Amniotic stem cell (primary cell): ENCODE measurements at regions not wholly inside any gene's neighbourhood (a gene's known extent, or its start where the extent isn't known, plus 50 kb on each side); places are given as distances from the start of the nearest gene placed in this dataset.
"Not testable (repeated sequence)": the region's sequence is repeated elsewhere in the genome, so short reads cannot be mapped to it uniquely, and the experiment has no call there.

ENCODE experiments used
- DNase-seq: peaks from one replicate; lab custom pipeline; 2025; lab: John Stamatoyannopoulos, UW

DNA sequence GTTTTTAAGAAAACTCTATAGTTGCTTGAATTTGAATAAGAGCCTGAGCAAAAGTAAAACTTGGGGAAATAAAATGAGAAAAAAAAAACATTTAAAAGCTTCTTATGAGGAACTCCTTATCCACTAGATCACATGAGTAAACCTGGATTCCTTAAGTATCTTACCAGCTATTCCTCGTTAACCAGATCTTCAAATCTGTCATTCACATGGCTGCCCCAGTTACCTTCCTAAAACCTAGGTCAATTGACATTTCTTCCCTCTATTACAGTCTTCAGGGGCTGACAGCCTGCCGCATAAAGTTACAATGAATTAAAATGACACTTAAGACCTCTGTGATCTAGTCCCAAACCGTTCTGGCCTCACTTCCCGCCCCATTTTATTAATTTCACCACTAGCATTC is 583.6 kb downstream of the NR2F2 start:
- DNase-seq: no peak

DNA sequence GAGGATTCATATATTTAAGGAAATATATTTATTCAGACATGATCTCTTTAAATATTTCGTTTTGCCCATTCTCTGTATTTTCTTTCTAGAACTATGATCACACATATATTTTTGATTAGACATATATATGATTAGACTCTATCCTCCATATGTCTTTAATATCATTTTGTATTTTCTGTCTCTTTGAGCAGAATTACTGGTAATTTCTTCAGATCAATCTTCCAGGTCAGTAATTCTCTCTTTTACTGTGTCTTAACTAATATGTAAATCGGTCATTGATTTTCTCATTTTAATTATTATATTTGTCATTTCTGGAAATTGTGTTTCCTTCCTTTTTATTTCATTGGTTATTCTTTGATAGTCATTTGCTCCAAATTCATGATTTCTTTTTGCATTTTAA is 586.2 kb downstream of the NR2F2 start:
- DNase-seq: no peak

DNA sequence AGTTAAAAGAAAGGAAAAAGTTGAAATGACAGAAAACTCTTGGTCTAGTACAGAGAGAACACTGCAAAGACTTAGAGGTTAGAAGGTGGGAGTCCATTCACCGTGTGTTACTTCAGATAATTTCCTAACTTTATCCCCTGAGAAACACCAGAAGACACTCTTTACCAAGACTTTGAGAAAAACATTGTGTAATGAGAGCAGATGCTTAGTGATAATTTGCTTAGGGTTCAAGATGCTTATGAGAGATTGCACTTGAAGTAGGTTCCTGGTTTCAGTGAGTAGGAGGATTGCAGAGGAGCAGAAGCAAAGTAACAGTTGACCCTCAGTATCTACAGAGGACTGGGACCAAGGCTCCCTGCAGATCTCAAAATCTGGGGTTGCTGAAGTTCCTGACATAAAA is 594.1 kb downstream of the NR2F2 start:
- DNase-seq: no peak

DNA sequence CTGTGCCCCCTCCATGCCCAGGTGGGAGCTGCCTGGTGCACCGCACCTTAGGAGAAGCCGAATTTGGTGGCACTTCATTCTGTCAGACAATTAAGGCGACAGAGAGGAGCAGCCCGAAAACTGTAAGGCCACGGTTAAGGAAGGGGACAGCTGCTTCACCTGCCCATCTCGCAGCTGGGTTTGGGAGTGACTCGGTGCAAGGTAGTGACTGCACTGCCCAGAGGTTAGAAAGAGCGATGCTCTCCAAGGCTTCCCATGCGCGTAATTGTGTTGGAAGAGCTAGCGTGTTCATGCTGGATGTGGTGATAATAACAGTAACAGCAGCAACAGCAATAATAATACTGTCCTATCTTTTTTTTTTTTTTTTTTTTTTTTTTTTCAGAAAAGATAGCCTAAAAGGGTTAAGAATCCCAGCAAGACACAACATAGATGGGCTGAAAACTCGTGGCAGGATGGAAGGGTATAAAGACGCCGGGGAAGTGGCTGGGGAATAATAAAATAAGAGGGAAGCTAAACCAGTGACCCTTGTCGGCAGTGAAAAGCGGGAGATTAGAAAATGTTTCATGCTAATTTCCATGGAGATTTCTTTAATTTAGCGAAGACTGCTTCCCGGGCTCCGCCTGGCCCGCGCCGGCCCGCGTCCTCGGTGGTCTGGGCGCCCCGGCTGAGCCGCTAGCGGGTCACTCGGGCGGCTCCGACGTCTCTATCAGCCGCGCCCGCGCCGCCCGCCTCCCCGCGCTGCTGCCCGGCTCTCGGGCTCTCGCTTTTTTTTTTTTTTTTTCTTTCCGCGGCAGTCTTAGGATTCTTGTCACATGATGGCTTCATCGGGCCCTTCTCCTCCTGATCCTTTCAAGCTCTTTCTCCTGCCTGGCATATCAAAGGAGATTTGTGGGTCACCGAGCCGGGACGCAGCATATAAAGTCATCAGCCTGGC is 617.1 kb downstream of the NR2F2 start:
- no peak for DNase-seq

GRCh38 chr15:96948981-96949380 is 618.5 kb downstream of the NR2F2 start:
- no peak for DNase-seq

- no peak for DNase-seq
These were observed 628.2 kb downstream of the NR2F2 start for GRCh38 chr15:96958721-96959120.

- DNase-seq: no peak
These were observed 629.0 kb downstream of the NR2F2 start for GRCh38 chr15:96959501-96959900.

DNA sequence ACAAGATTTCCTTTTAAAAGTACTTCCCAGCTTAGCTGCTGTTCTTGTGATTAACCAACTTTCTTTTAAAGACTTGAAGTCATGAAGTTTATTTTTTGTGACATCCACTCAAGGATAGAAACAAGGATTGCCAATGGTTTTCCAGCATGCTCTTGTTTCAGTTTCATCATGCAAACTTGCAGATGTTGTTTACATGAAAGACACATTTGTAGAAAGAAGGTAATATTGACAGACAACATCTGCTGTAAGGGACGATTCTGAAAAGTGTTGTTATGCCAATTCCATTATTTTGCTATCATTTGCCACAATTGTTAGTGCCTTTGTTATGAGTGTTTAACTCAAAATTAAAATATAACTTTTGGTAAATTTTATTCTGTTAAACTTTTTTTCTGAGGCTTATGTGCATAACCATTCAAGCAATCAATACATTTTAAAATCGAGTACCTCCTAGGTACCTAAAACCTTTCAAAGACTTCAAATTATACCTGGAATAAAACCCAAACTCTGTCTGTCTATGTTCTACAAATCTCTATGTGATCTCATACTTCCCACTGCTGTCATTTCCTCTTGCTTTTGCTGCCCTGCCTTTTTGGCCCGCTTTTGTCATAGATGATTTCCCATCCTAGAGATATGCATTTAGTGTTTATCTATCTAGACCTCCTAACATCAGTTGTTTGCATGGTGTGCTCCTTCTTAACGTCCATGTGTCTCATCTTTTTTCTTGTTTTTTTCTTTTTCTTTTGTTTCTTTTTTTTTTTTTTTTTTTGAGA is 630.4 kb downstream of the NR2F2 start:
- no peak for DNase-seq

- DNase-seq: no peak
These were observed 636.1 kb downstream of the NR2F2 start for GRCh38 chr15:96966554-96966953.

GRCh38 chr15:96969732-96970710 is 639.5 kb downstream of the NR2F2 start:
- no peak for DNase-seq

DNA sequence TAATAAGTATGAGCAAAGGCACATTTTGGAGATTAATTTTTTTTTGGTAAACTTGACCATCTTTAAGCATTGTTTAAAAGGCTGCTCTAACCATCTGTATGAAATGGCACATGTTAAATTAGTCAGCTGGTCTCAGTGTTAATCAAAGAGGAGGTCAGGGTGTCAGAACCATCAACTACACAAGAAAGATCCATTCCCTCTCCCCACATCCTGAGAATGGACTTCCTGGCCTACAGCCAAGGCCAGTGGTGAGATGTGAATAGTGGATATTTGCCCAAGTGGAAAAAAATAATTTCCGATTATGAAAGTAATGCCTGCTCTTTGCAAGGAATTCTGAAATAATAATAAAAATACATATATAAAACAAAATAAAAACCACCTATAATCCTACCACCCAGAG is 641.7 kb downstream of the NR2F2 start:
- DNase-seq: no peak

DNA sequence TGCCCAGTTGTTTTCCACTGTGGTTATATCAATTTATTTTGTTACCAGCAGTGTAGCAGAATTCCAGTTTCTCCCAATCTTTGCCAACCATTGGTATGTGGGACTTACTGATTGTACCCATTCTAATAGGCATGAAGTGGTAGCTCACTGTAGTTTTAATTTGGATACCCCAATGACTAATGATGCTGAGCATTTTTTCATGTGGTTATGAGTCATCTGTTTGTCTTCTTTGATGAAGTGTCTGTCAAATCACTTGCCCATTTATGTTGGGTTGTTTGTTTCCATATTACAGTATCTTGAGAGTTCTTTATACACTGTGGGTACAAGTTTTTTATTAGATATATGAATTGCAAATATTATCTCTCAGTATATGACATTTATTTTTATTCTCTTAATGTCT is 644.3 kb downstream of the NR2F2 start:
- no peak for DNase-seq

DNA sequence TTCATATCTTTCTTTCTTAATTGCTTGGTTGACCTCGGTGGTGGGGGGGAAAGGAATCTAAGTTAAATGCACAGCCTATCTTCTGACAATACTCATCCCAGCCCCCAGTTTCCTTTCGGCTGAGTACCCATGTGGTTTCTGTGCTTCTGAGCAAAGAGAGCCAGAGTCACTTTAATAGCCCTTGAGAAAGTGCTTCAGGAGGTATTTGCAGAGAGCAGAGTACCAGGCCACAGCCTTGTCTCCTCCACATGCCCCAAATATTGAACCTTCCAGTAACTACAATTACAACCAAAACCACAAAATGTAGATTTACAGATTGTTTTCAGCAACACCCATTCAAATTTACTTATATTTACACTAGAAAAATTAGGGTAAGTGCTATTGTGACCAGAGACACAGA is 647.4 kb downstream of the NR2F2 start:
- no peak for DNase-seq

GRCh38 chr15:96978937-96979473 is 648.5 kb downstream of the NR2F2 start:
- DNase-seq: no peak

DNA sequence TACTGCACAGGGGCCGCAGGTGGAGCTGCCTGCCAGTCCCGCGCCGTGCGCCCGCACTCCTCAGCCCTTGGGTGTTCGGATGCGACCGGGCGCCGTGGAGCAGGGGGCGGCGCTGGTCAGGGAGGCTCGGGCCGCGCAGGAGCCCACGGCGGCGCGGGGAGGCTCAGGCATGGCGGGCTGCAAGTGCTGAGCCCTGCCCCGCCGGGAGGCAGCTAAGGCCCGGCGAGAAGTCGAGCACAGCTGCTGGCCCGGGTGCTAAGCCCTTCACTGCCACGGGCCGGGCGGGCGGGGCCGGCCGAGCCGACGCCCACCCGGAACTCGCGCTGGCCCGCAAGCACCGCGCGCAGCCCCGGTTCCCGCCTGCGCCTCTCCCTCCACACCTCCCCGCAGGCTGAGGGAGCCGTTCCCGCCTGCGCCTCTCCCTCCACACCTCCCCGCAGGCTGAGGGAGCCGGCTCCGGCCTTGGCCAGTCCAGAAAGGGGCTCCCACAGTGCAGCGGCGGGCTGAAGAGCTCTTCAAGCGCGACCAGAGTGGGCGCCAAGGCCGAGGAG is 653.7 kb downstream of the NR2F2 start:
- not testable (repeated sequence) for DNase-seq

- DNase-seq: no peak
These were observed 662.3 kb downstream of the NR2F2 start for GRCh38 chr15:96992817-96993216.

- DNase-seq: no peak
These were observed 667.0 kb downstream of the NR2F2 start for GRCh38 chr15:96997538-96997937.

DNA sequence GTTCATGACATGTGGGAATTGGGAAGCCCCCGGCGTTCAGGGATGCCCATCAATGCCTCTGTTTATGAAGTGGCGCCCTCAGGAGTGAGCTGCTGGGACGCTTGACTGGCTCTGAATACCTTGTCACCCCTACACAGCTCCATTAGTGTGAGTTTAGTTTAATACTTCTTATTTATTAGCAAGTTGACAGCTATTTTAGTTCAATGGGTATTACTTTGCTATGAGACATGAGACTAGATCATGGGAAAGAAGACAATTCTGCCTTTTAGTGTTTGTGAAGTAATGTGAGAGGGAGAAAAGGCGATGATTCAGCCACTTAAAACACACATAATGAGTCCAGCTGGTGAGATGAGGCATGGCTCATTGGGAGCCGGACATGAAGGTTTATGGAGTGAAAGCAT is 678.5 kb downstream of the NR2F2 start:
- no peak for DNase-seq

- DNase-seq: no peak
These were observed 682.5 kb downstream of the NR2F2 start for GRCh38 chr15:97012986-97013385.

GRCh38 chr15:97013491-97013890 is 683.0 kb downstream of the NR2F2 start:
- no peak for DNase-seq

- DNase-seq: no peak
These were observed 683.5 kb downstream of the NR2F2 start for GRCh38 chr15:97014001-97014400.

DNA sequence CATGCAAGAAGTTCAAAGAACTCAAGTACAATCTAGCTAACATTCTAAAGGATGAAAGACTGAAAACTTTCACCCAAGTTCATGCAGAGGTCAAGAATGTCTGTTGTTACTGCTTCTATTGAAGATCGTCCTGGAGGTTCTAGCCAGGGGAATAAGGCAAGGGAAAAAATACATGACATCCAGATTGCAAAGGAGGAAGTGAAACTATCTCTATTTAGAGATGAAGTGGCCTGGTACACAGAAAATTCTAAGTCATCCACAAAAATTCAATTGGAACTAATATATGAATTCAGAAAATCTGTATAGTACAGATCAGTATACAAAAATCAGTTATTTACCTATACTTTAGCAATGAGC is 693.0 kb downstream of the NR2F2 start:
- no peak for DNase-seq
